HG02610 (cell line): ENCODE measurements at regions not wholly inside any gene's neighbourhood (a gene's known extent, or its start where the extent isn't known, plus 50 kb on each side); places are given as distances from the start of the nearest gene placed in this dataset.

Experiments
- ATAC-seq: cut with Tn5 transposase; IDR thresholded peaks from one replicate; pipeline ENCODE4 v1.9.1; 2021; ENCODE audit warnings: mild to moderate bottlenecking, moderate library complexity; ENCODE audit not compliant: unreplicated experiment

- no peak for ATAC-seq
Observed at GRCh38 chr14:98445718-98446117, 826.3 kb downstream of the BCL11B start.

GRCh38 chr14:98446508-98446907, 825.5 kb downstream of the BCL11B start:
- ATAC-seq, result no peak

GRCh38 chr14:98456231-98456630, 815.8 kb downstream of the BCL11B start:
- no peak for ATAC-seq

GRCh38 chr14:98458702-98459101, 813.3 kb downstream of the BCL11B start:
- no peak for ATAC-seq

GRCh38 chr14:98462908-98463307, 809.1 kb downstream of the BCL11B start:
- no peak for ATAC-seq

- ATAC-seq, result no peak
Observed at GRCh38 chr14:98466807-98467206, 805.2 kb downstream of the BCL11B start.

GRCh38 chr14:98470663-98471062, 801.3 kb downstream of the BCL11B start:
- ATAC-seq, result no peak

GRCh38 chr14:98474900-98475299, 797.1 kb downstream of the BCL11B start:
- ATAC-seq, result no peak

- ATAC-seq, result no peak
Observed at GRCh38 chr14:98477935-98478334, 794.1 kb downstream of the BCL11B start.

- no peak for ATAC-seq
Observed at GRCh38 chr14:98489115-98489514, 782.9 kb downstream of the BCL11B start.

- ATAC-seq, result no peak
Observed at GRCh38 chr14:98494582-98494981, 777.4 kb downstream of the BCL11B start.

GRCh38 chr14:98498019-98498885, 773.7 kb downstream of the BCL11B start:
- ATAC-seq, result no peak

GRCh38 chr14:98501335-98501734, 770.7 kb downstream of the BCL11B start:
- ATAC-seq, result no peak

- no peak for ATAC-seq
Observed at GRCh38 chr14:98501836-98502235, 770.2 kb downstream of the BCL11B start.

- no peak for ATAC-seq
Observed at GRCh38 chr14:98503086-98503815, 768.7 kb downstream of the BCL11B start.

GRCh38 chr14:98507264-98507663, 764.7 kb downstream of the BCL11B start:
- ATAC-seq, result no peak

- ATAC-seq, result no peak
Observed at GRCh38 chr14:98510392-98510791, 761.6 kb downstream of the BCL11B start.

- no peak for ATAC-seq
Observed at GRCh38 chr14:98512501-98513251, 759.3 kb downstream of the BCL11B start.

- ATAC-seq, result no peak
Observed at GRCh38 chr14:98513558-98513957, 758.4 kb downstream of the BCL11B start.

- ATAC-seq, result no peak
Observed at GRCh38 chr14:98514016-98514415, 758.0 kb downstream of the BCL11B start.

GRCh38 chr14:98536256-98536655, 735.7 kb downstream of the BCL11B start:
- ATAC-seq, result no peak
